SH-SY5Y (cell line): ENCODE measurements at regions not wholly inside any gene's neighbourhood (a gene's known extent, or its start where the extent isn't known, plus 50 kb on each side); places are given as distances from the start of the nearest gene placed in this dataset.

ENCODE experiments used
- GATA2 ChIP-seq: IDR thresholded peaks from 2 replicates; pipeline ENCODE4 v1.6.1; 2011; ENCODE audit warnings: mild to moderate bottlenecking, low read depth, low read length
- GATA3 ChIP-seq: IDR thresholded peaks from 2 replicates; pipeline ENCODE4 v1.6.1; 2011; ENCODE audit warnings: low read depth, mild to moderate bottlenecking, low read length, moderate library complexity

DNA sequence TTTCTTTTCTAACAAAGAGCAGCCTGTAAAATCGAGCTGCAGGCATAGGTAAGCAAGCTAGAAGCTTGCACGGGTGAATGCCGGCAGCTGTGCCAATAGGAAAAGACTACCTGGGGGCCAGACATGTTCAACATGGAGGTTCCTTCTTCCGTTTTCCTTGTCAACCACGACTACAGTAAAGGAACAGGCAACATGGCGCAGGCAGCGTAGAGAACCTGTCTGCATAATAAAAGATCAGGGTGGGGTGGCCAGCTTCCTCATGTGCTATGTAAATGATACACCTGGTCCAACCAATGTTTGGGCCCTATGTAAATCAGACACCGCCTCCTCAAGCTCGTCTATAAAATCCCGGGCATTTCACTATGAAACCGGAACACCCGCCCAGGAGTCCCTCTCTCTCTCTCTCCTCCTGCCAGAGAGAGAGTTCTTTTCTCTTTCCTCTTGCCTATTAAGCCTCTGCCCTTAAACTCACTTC is 103.8 kb upstream of the LIFR start:
- TF ChIP-seq GATA2: no peak
- no peak for TF ChIP-seq GATA3

DNA sequence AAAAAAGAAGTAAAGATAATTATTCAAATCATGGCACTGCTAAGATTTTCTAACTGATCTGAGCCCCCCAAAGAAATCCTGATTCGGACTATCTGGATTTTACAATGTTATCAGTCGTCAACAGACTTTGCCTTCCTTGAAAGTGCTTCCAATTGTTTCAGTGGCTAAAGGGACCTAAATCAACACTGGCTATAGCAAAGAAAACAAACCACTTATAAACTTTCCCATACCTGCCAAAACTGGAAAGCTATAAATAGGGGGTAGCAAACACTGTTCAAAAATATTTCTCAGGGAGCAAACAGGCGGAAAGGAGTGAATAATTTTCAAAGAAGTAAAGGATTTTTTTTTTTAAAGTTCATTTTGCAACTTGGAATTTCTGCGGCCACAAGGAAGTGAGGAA is 105.6 kb upstream of the LIFR start:
- TF ChIP-seq GATA2 (no peak), GATA3 (no peak)

DNA sequence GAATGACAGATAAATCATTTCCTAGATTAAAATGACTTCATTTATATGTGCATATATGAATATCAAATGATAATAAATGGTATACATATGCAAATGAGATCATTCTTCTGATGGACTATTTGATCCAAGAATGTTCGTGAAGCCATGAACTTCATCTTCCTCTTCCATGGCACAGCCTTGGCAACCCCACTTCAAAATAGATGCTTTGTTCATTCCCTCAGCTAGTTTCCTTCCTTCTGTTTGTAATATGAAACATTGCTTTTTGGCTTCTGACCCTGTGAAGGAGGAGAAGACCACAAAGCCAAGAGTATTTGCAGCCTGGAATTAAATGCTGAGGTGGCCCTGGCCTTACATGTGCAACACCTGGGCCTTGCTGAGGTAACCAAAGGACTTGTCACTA is 106.8 kb upstream of the LIFR start:
- TF ChIP-seq GATA2: no peak

DNA sequence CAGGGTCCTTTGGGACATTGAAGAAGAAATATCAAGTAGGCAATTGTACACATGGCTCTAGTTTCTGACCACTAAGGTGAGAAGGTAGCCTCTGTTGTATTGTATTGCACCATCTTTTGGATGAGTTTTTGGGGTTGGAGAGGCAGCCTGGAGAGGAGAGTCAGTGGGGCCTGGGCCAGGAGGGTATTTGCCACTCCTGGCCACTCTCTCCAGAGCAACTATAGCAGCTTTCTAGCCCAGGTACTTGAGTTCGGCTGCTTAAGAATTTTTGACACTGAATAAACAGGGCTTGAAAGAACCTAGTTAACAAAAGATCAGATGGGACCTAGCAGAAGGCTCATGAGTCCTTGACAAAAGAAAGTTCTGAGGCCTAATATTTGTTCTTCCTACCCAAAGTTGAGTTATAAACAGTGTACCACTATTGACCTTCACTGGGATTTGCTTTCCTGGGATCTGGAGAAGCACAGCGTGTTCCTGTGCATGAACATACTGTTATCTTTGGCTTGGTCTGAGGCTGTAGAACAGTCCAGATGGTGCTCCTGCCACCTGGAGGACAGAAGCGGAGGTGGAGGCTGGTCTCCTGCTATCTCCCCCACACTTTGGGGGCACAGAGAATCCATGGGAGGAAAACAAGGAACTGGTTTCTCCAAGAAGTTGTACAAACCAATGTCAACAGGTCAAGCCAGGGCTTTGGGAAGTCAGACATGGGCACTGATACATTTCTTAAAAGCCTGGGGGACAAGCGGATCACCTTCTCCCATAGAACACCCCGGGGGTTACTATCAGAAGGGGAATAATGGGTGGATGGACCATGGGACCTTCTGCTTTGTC is 110.4 kb upstream of the LIFR start:
- no peak for TF ChIP-seq GATA2
- no peak for TF ChIP-seq GATA3

DNA sequence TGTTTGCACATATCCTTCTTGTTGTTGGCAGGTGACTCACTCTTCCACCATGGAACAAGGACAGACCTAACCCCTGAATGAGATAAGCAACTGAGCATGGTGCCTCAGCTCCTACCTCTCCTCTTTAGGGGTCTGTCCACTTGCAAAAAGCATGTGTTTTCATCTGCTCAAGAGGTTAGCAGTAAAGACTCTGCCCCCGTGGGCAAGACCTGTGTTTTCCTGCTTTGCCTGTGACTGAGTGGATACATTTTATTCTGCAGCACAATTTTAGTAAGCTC is 111.0 kb upstream of the LIFR start:
- TF ChIP-seq GATA2: no peak
- TF ChIP-seq GATA3: no peak

DNA sequence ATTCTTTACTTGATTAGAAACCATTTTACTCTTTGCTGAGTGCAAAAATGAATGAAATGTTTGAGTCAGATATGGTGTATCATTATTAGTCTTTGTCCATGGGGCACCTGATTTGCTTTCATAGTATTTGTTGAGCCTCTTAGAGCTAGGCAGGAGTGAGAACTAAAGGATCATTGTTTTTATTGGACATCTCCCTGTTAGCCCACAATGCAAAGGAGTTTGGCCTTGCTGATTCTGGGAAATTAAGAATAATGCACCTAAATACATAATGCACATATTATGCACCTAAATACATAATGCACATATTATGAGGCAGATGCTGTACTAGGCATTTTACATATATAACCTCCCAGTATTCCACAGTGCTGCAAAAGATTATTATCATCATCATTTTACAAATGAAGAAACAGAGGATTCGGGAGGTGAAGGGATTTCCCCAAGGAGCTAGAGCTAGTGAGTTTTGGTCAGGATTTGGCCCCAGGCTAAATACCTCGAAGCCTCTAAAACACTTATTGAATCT is 113.0 kb upstream of the LIFR start:
- TF ChIP-seq GATA2: no peak
- TF ChIP-seq GATA3: no peak

DNA sequence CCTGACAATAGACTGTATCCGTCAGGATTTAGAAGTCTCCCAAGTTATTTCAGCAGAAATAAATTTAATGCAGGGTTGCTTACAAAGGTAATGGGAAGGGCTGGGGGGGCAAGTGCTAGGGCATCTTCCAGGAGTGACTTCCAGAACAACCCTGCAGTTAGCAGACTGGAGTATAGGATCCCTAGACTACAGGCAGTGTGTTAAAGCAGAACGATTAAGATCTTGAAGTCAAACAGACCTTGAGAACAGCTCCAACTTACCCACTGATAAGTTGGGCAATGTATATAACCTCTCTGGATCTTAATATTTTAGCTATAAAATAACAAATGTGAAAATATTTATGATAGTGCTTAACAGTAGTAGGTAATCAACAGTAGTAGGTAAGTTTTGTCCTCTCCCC is 113.6 kb upstream of the LIFR start:
- TF ChIP-seq GATA3 (no peak), GATA2 (no peak)

DNA sequence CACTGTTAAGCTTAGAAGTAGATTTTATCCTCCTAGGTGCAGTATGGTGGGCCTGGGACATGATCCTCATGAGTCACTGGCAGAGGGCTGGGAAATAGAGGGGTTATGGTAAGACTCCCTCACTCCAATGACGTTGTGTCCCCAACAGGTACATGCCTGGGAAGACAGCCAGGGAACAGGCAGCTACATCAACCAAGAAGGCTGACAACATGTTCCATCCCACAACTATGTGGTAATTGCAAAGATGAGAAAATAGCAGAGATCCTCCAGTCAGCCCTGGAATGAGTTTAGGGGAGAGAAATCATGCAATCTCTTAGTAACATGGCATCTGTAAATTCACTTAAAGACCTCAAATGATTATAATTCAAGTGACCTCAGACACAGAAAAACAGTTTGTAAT is 114.4 kb upstream of the LIFR start:
- TF ChIP-seq GATA3 (no peak), GATA2 (no peak)

DNA sequence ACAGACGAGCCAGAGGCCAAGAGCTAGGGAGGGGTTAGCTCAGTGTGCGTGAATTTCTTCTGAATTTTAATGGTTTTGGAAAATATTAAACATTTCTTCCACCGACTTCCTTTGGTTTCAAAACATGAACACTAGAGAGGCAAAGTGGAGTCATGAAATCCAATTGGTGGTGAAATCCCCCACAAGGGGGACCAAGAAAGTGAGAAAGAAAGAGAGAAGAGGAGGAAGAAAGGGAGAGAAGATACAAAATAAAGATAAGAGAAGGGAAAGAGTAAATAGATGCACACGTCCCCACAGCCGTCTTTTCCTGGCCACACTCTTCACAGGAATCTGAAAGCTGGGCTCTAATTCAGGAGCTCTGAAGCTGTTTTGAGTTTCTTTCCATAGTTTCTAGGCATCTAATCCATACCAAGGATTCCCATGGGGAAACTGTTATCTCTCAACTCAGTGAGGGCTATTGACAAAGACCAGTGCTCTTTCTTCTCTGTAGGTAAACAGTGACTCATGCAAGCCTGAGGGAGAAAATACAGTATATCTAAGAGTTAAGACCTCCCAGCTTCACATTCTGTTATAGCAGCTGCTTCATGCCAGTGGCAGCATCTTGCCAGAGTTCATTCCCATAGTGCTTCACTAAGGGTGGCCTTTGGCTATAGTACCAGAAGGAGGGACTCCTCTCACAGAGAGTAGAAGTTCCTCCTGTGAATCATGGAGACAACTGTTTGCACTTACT is 115.8 kb upstream of the LIFR start:
- TF ChIP-seq GATA2: no peak
- TF ChIP-seq GATA3: no peak

DNA sequence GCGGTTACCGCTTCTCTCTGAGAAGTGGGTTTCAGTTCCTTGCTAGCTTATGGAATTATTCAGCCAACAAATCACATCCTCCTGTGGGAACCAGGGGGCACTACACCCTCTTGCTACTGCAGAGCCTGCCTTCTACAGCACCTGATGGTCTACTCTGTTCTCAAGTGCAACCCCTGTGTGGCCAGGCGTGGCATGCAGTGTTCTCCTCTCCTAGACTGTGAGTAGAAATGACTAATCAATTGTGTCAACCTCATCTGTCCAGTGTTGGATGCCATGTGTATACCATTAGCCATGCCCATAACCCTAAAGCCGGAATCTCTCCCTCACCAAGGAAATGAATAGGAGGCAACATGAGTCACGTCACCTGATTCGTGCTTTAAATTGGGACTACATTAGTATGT is 117.2 kb upstream of the LIFR start:
- no peak for TF ChIP-seq GATA3
- no peak for TF ChIP-seq GATA2

DNA sequence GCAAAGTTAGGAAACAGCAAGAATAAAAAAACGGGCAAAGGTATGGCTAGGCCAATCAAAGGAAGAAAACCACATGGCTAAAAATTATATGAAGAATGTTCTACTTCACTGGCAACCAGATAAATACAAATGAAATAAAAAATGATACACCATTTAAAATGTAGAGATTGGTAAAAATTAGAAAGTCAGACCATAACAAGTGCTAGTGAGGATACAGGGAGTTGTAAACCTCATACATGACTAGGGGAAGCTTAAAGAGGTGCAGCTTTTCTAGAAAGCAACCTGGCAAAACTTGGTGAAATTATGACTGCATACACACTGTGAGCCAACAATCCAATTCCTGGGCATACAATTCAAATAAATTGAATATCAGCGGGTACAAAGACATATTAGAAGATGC is 119.0 kb upstream of the LIFR start:
- no peak for TF ChIP-seq GATA3
- TF ChIP-seq GATA2: no peak

DNA sequence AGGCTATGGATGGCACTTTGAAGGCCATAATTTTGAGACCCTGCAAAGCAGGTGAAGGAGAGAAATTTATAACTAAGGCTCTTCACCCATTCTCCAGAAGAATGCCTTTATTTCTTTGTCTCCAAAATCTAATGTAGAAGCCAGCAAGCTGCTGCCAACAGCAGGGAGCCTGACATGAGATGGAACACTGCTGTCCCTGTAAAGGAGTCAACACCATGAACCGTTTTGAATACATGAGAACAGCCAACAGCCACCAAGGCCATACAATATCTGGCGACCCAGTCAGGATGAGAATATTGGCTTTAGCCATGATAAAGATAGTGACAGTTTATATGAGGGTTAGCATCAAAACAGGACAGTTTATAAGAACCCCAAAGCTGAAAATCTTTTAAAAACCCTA is 121.2 kb upstream of the LIFR start:
- no peak for TF ChIP-seq GATA2
- TF ChIP-seq GATA3: no peak

DNA sequence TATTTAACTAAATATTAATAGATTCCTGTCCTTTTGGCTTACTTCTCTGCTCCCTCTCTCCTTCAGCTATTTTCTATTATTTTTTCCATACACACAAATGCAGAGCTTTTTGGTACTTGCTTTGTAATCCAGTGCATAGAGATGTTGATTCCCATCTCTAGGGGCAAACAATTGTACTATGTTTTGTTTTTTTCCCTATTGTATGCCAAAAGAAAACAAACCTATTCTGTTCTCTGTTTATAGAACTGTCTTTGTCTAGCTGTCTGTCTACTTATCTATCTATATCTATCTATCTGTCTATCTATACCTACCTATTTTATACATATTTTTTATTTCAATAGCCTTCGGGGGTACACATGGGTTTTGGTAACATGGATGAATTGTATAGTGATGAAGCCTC is 121.6 kb upstream of the LIFR start:
- TF ChIP-seq GATA3 (no peak), GATA2 (no peak)

DNA sequence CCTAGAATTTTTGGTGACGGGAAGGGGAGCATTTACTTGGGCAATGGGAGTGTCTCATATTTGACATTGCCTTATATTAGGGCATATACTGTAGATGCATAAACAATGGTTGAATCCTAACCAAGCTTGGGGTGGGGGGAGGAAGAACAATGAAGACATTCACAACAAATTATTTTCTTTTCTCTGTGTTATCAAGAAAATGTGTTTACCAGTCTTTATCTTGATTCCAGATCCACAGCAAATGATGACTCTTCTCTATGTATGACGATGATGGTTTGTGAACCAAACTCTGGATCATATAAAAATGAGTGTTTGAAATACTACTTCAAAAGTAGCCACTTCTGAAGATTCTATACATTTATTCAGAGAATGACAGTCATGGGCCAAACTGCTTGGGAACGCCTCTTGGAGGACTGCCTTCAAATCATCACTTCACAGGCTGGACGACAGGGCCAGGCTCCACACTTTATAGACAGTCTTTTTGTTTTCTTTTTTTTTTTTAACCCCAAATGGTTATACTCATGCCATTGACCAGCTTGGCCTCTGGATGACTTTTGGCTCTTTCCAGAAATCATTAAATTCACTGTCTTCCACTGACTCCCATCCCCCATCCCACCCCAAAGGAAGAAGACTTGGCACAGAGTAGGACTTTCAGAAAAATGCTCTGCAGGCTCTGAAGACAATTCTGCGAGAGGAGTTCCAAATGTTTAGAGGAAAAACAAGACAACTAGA is 123.8 kb upstream of the LIFR start:
- no peak for TF ChIP-seq GATA2
- TF ChIP-seq GATA3: no peak

DNA sequence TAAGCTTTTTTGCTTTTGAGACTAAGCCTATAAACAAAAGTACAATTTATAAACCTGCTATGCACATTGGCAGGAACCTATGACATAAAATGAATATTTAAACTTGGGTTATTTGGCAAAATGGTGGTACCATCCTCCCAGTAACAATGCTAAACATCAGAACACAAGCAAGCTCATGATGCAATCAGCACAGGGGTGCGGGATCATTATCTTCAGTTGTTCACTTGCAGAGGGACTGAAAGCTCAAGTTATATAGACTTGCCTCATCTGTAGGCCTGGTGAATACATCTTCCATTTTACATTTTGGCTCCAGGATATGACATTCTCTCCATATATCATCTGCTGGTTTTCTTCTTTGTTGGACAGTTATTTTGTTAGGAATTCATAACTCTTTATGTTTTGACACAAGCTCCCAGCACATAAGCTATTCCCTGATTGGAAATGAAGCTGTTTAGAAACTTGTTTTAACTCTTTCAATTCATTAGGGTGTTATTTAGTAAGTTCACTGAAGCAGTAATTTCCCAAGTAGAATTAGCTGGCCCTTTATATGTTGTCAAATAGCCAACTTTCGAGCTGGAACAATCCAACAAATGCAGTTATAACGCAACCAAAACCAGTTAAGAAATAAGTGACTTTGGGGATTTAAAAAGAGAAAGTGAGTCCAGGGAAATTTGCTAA is 124.7 kb upstream of the LIFR start:
- TF ChIP-seq GATA2 (no peak), GATA3 (no peak)
